Naive B cell (primary cell): ENCODE measurements at regions not wholly inside any gene's neighbourhood (a gene's known extent, or its start where the extent isn't known, plus 50 kb on each side); places are given as distances from the start of the nearest gene placed in this dataset.

ENCODE experiments used
- ATAC-seq, 2 donors: fragments of 150-1000 bp; cut with Tn5 transposase; 2 replicates each; pipeline ENCODE4 v1.10.0; 2021; ENCODE audit warnings: low read depth in 2 of 2, mild to moderate bottlenecking in 2 of 2, moderate library complexity in 2 of 2
- DNase-seq: peaks from one replicate; pipeline ENCODE4 v3.0.0; 2022
- H3K27ac Mint-ChIP-seq, 6 donors: one replicate each; pipeline ENCODE4 v1.8.0; 2020 to 2022; ENCODE audit warnings: mild to moderate bottlenecking in 6 of 6, mixed read lengths in 6 of 6, moderate library complexity in 5 of 6, inconsistent platforms in 2 of 6
- H3K27me3 Mint-ChIP-seq, 3 donors: one replicate each; pipeline ENCODE4 v1.8.0; 2021 to 2022; ENCODE audit warnings: mixed read lengths in 3 of 3, mild to moderate bottlenecking in 1 of 3
- H3K36me3 Mint-ChIP-seq, 2 donors: one replicate each; pipeline ENCODE4 v1.8.0; 2020 to 2022; ENCODE audit warnings: mixed read lengths in 2 of 2, inconsistent platforms in 1 of 2, mild to moderate bottlenecking in 1 of 2
- H3K4me1 Mint-ChIP-seq, 3 donors: one replicate each; pipeline ENCODE4 v1.8.0; 2020 to 2022; ENCODE audit warnings: mixed read lengths in 3 of 3, inconsistent platforms in 1 of 3, mild to moderate bottlenecking in 1 of 3, moderate library complexity in 1 of 3
- H3K4me3 Mint-ChIP-seq, 8 donors: one replicate each; pipeline ENCODE4 v1.8.0; 2020 to 2022; ENCODE audit warnings: mild to moderate bottlenecking in 8 of 8, mixed read lengths in 8 of 8, moderate library complexity in 8 of 8, inconsistent platforms in 2 of 8
- H3K9me3 Mint-ChIP-seq, 7 donors: one replicate each; pipeline ENCODE4 v1.8.0; 2020 to 2022; ENCODE audit warnings: mixed read lengths in 7 of 7, mild to moderate bottlenecking in 5 of 7, inconsistent platforms in 2 of 7, moderate library complexity in 1 of 7

- Mint-ChIP-seq H3K4me3 (no peak overlapping the region), H3K36me3 (no peaks in the 10 kb centered on the region)
Measured at GRCh38 chr5:164563370-164563769, 1058.0 kb downstream of the MAT2B start.

GRCh38 chr5:164573397-164573796 lies 1068.0 kb downstream of the MAT2B start:
- no peak for DNase-seq
- H3K9me3 Mint-ChIP-seq = peaks cover 0 to 7% (median 0%) of the 10 kb centered on the region in 7 donors
- no peak for ATAC-seq
- no peaks in the 10 kb centered on the region for H3K4me1 Mint-ChIP-seq
- no peaks in the 10 kb centered on the region for H3K36me3 Mint-ChIP-seq
- H3K4me3 Mint-ChIP-seq = no peak overlapping the region
- no peaks in the 10 kb centered on the region for H3K27me3 Mint-ChIP-seq
- H3K27ac Mint-ChIP-seq = no peak overlapping the region

More at GRCh38 chr5:164563370-164563769, 1058.0 kb downstream of the MAT2B start:
- no peak for ATAC-seq
- no peaks in the 10 kb centered on the region for H3K27me3 Mint-ChIP-seq
- no peak for DNase-seq
- no peaks in the 10 kb centered on the region for H3K4me1 Mint-ChIP-seq
- H3K9me3 Mint-ChIP-seq = no peaks in the 10 kb centered on the region
- H3K27ac Mint-ChIP-seq = no peak overlapping the region

- H3K4me1 Mint-ChIP-seq = no peaks in the 10 kb centered on the region
- no peak for ATAC-seq
- no peak overlapping the region for H3K27ac Mint-ChIP-seq
Measured at GRCh38 chr5:164577201-164577600, 1071.8 kb downstream of the MAT2B start.

GRCh38 chr5:164577742-164578141 lies 1072.3 kb downstream of the MAT2B start:
- H3K36me3 Mint-ChIP-seq = no peaks in the 10 kb centered on the region
- no peak for ATAC-seq
- no peaks in the 10 kb centered on the region for H3K27me3 Mint-ChIP-seq
- H3K27ac Mint-ChIP-seq = no peak overlapping the region
- no peak overlapping the region for H3K4me3 Mint-ChIP-seq
- DNase-seq = no peak
- H3K9me3 Mint-ChIP-seq = no peaks in the 10 kb centered on the region
- H3K4me1 Mint-ChIP-seq = no peaks in the 10 kb centered on the region

More at GRCh38 chr5:164577201-164577600, 1071.8 kb downstream of the MAT2B start:
- Mint-ChIP-seq H3K4me3 (no peak overlapping the region), H3K9me3 (no peaks in the 10 kb centered on the region), H3K36me3 (no peaks in the 10 kb centered on the region), H3K27me3 (no peaks in the 10 kb centered on the region)
- no peak for DNase-seq

- Mint-ChIP-seq H3K4me3 (no peak overlapping the region), H3K4me1 (no peaks in the 10 kb centered on the region), H3K27ac (no peak overlapping the region), H3K27me3 (no peaks in the 10 kb centered on the region), H3K9me3 (no peaks in the 10 kb centered on the region), H3K36me3 (no peaks in the 10 kb centered on the region)
- ATAC-seq (no peak), DNase-seq (no peak)
Measured at GRCh38 chr5:164578401-164578800, 1073.0 kb downstream of the MAT2B start.

- H3K9me3 Mint-ChIP-seq = no peaks in the 10 kb centered on the region
- no peak for DNase-seq
- H3K36me3 Mint-ChIP-seq = no peaks in the 10 kb centered on the region
- no peak overlapping the region for H3K4me3 Mint-ChIP-seq
- ATAC-seq = no peak
- H3K4me1 Mint-ChIP-seq = no peaks in the 10 kb centered on the region
- H3K27me3 Mint-ChIP-seq = no peaks in the 10 kb centered on the region
- no peak overlapping the region for H3K27ac Mint-ChIP-seq
Measured at GRCh38 chr5:164578911-164579310, 1073.5 kb downstream of the MAT2B start.

GRCh38 chr5:164580155-164580554 lies 1074.7 kb downstream of the MAT2B start:
- ATAC-seq = no peak
- no peak overlapping the region for H3K27ac Mint-ChIP-seq
- no peaks in the 10 kb centered on the region for H3K27me3 Mint-ChIP-seq
- no peaks in the 10 kb centered on the region for H3K4me1 Mint-ChIP-seq
- no peak for DNase-seq
- H3K4me3 Mint-ChIP-seq = no peak overlapping the region
- H3K36me3 Mint-ChIP-seq = no peaks in the 10 kb centered on the region
- no peaks in the 10 kb centered on the region for H3K9me3 Mint-ChIP-seq

- no peak overlapping the region for H3K27ac Mint-ChIP-seq
- H3K27me3 Mint-ChIP-seq = no peaks in the 10 kb centered on the region
- no peak for ATAC-seq
- no peaks in the 10 kb centered on the region for H3K36me3 Mint-ChIP-seq
- peaks cover 0 to 4% (median 0%) of the 10 kb centered on the region in 7 donors for H3K9me3 Mint-ChIP-seq
- no peak for DNase-seq
- no peaks in the 10 kb centered on the region for H3K4me1 Mint-ChIP-seq
- H3K4me3 Mint-ChIP-seq = no peak overlapping the region
Measured at GRCh38 chr5:164581889-164582288, 1076.5 kb downstream of the MAT2B start.

- Mint-ChIP-seq H3K4me3 (no peak overlapping the region), H3K27me3 (no peaks in the 10 kb centered on the region), H3K4me1 (no peaks in the 10 kb centered on the region), H3K36me3 (no peaks in the 10 kb centered on the region), H3K27ac (no peak overlapping the region), H3K9me3 (peaks cover 0 to 1% (median 0%) of the 10 kb centered on the region in 7 donors)
- DNase-seq (no peak), ATAC-seq (no peak)
Measured at GRCh38 chr5:164593982-164594381, 1088.6 kb downstream of the MAT2B start.

- DNase-seq = no peak
- Mint-ChIP-seq H3K27ac (no peak overlapping the region), H3K9me3 (peaks cover 0 to 1% (median 0%) of the 10 kb centered on the region in 7 donors), H3K27me3 (no peaks in the 10 kb centered on the region), H3K36me3 (no peaks in the 10 kb centered on the region), H3K4me1 (no peaks in the 10 kb centered on the region), H3K4me3 (no peak overlapping the region)
- no peak for ATAC-seq
Measured at GRCh38 chr5:164597293-164597900, 1092.0 kb downstream of the MAT2B start.

GRCh38 chr5:164600274-164600673 lies 1094.9 kb downstream of the MAT2B start:
- Mint-ChIP-seq H3K4me1 (no peaks in the 10 kb centered on the region), H3K36me3 (no peaks in the 10 kb centered on the region), H3K27me3 (no peaks in the 10 kb centered on the region), H3K27ac (no peak overlapping the region), H3K4me3 (no peak overlapping the region), H3K9me3 (peaks cover 0 to 1% (median 0%) of the 10 kb centered on the region in 7 donors)
- ATAC-seq (no peak), DNase-seq (no peak)

- DNase-seq (no peak), ATAC-seq (no peak)
- H3K4me3 Mint-ChIP-seq = no peak overlapping the region
- H3K27me3 Mint-ChIP-seq = no peaks in the 10 kb centered on the region
- no peaks in the 10 kb centered on the region for H3K4me1 Mint-ChIP-seq
- H3K9me3 Mint-ChIP-seq = peaks cover 0 to 3% (median 0%) of the 10 kb centered on the region in 7 donors
- no peaks in the 10 kb centered on the region for H3K36me3 Mint-ChIP-seq
- H3K27ac Mint-ChIP-seq = no peak overlapping the region
Measured at GRCh38 chr5:164600929-164601535, 1095.6 kb downstream of the MAT2B start.

GRCh38 chr5:164608507-164608906 lies 1103.1 kb downstream of the MAT2B start:
- H3K4me3 Mint-ChIP-seq = no peak overlapping the region
- H3K4me1 Mint-ChIP-seq = no peaks in the 10 kb centered on the region
- DNase-seq (no peak), ATAC-seq (no peak)
- no peaks in the 10 kb centered on the region for H3K27me3 Mint-ChIP-seq
- peaks cover 0 to 4% (median 0%) of the 10 kb centered on the region in 7 donors for H3K9me3 Mint-ChIP-seq
- no peaks in the 10 kb centered on the region for H3K36me3 Mint-ChIP-seq
- H3K27ac Mint-ChIP-seq = no peak overlapping the region

GRCh38 chr5:164610374-164610773 lies 1105.0 kb downstream of the MAT2B start:
- H3K27me3 Mint-ChIP-seq = no peaks in the 10 kb centered on the region
- no peak for DNase-seq
- no peak for ATAC-seq
- no peaks in the 10 kb centered on the region for H3K4me1 Mint-ChIP-seq
- peaks cover 0 to 4% (median 0%) of the 10 kb centered on the region in 7 donors for H3K9me3 Mint-ChIP-seq
- no peaks in the 10 kb centered on the region for H3K36me3 Mint-ChIP-seq
- no peak overlapping the region for H3K4me3 Mint-ChIP-seq
- no peak overlapping the region for H3K27ac Mint-ChIP-seq
